ENCODE measurements at regions not wholly inside any gene's neighbourhood (a gene's known extent, or its start where the extent isn't known, plus 50 kb on each side); places are given as distances from the start of the nearest gene placed in this dataset.

DNA sequence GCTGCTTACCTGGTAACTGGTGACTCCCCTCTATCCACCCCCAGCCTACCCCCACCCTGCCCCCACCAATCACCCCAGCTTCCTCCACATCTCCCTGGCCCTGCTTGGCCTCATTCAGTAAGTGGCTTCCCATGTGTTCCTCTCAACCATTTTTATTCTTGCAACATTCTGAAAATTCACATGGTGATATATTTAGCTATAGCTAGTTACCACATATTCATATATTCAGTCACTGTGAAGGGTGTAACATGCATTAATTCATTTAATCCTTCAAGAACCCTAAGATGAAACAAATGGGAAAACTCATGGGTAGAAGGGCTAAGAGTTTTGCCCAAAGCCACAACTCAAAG is 95.4 kb upstream of the CEP85L start:
- TF ChIP-seq POLR2A (IDR thresholded peaks at IDR 0.05) = no peak
- no peak for TF ChIP-seq EP300 (IDR thresholded peaks at IDR 0.05)

Measured in suprapubic skin (tissue), 2 donors.